Astrocyte of the cerebellum (primary cell): ENCODE measurements at regions not wholly inside any gene's neighbourhood (a gene's known extent, or its start where the extent isn't known, plus 50 kb on each side); places are given as distances from the start of the nearest gene placed in this dataset.

Experiments used
- DNase-seq: peaks from one replicate; pipeline ENCODE4 v3.0.0-alpha.2; 2011; ENCODE audit warnings: low read depth
- H3K4me3 ChIP-seq: 2 replicates; pipeline ENCODE4 v1.5.1; 2011; ENCODE audit warnings: mild to moderate bottlenecking, low read depth, low read length, moderate library complexity
- in situ Hi-C: cut with HindIII; loops from 2 replicates; pipeline ENCODE4 v1.10.0; 2017; ENCODE audit warnings: low sequenced_read_pairs
- TF ChIP-seq, protein P1 (sequence below): IDR thresholded peaks from 2 replicates; pipeline ENCODE4 v1.5.1; 2012; ENCODE audit warnings: low read length, low read depth, moderate library complexity, mild to moderate bottlenecking; ENCODE audit errors: missing control alignments

DNA sequence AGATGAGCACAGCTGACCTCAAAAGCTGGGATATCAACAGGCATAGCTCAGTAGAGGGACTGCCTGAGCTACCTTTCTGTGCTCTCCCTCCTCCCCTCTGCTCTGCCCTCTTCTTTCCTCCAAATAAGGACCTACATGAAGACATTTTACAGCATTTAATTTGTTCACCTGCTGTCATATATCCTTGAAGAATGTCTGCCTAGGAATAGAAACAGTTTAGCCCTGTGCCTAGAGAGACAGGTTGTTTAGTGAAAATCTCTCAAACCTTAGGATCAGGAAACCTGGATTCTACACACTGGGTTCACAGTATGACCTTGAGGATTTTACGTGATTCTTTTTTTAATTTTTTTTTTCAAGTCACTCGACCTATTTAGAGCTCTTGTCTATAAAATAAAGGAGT, 213.0 kb upstream of the SETBP1 start:
- H3K4me3 ChIP-seq: no peak overlapping the region
- in situ Hi-C loops: no loop called here
- DNase-seq: no peak
- TF ChIP-seq, protein P1, sequence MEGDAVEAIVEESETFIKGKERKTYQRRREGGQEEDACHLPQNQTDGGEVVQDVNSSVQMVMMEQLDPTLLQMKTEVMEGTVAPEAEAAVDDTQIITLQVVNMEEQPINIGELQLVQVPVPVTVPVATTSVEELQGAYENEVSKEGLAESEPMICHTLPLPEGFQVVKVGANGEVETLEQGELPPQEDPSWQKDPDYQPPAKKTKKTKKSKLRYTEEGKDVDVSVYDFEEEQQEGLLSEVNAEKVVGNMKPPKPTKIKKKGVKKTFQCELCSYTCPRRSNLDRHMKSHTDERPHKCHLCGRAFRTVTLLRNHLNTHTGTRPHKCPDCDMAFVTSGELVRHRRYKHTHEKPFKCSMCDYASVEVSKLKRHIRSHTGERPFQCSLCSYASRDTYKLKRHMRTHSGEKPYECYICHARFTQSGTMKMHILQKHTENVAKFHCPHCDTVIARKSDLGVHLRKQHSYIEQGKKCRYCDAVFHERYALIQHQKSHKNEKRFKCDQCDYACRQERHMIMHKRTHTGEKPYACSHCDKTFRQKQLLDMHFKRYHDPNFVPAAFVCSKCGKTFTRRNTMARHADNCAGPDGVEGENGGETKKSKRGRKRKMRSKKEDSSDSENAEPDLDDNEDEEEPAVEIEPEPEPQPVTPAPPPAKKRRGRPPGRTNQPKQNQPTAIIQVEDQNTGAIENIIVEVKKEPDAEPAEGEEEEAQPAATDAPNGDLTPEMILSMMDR: no peak

DNA sequence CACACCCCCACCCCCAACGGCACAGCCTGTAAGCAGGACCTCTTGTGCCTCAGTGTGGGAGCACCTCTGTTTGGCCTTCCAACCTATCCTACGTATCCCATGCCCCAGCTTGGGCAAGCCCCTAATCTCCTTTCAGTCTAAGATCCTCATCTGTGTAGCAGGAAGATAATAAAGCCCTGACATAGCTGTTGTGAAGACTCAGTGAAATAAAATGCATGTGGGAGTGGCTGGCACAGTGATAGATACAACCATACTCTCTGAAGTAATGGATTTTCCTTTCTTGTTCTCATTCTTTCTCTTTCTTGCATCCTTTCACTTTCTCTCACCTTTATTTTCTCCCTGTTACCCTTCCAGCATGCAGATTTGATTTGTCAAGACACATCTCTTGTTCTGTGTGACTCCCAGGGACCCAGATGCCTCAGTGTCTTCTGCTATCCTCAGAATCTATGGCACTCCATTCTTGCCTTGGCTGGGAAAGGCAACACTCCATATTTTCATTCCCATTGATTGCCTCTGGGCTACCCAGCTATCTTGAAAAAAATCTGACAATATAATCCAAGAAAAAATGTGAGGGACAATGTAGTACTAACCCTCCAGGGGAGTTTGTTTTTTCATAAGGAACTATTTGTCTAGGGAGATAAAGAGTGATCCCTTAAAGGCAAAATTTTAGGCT, 207.2 kb upstream of the SETBP1 start:
- TF ChIP-seq, protein P1: no peak
- in situ Hi-C loops: no loop called here
- no peak for DNase-seq
- H3K4me3 ChIP-seq: no peak overlapping the region

DNA sequence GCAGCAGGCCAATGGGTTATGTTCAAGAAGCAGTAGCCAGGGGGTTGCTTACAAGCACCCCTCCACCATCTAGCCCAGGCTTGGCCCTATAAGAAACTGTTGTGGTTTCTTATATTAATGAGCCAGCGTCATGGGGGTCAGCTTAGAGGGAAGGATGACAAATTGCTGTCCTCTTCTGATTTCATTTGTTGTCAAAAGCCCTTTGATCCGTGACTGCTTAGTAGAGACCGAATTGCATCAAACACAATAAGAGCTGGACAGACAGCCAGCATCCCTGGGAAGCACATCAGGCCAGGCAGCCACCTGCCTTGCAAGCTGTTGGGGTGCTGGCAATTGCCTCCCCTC, 206.6 kb upstream of the SETBP1 start:
- in situ Hi-C loops: no loop called here
- DNase-seq: no peak
- H3K4me3 ChIP-seq: no peak overlapping the region
- TF ChIP-seq, protein P1: no peak

DNA sequence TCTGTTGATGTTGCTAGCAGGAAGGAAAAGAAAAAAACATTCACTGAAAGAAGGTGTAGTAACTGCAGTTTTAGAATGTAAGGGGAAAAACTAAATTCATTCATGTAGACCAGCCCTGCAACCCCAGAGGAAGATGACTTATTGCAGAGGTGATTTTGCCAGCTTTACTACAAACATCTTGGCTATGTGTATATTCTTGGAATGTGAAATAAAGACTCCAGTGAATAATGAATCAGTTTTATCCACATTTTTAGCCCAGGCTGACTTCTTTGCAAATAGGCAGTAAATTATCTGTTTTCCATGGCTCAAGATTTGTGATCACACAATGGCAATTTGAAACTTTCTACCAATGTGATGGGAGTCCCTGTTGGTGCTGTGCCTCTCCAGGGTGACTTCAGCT, 206.1 kb upstream of the SETBP1 start:
- TF ChIP-seq, protein P1: no peak
- no peak overlapping the region for H3K4me3 ChIP-seq
- no peak for DNase-seq
- in situ Hi-C loops: no loop called here

DNA sequence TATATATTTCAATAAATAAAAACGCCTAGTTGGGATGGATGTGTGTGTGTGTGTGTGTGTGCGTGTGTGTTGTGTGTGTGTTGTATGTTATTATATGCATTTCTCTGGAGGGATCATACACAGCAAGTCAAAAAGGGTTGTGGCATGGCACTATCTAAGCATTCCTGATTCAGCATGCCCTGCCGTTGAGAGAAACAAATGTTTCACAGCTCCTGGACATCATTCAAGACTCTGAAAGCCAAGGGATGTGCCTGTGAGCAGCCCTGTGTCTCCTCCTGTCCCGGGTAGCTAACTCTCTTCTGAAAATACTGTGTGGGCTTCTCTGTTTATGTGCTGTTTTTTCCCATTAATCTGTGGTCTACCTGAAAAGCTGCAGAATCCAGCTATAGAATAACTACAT, 197.9 kb upstream of the SETBP1 start:
- in situ Hi-C loops: no loop called here
- no peak overlapping the region for H3K4me3 ChIP-seq
- DNase-seq: no peak
- TF ChIP-seq, protein P1: no peak

DNA sequence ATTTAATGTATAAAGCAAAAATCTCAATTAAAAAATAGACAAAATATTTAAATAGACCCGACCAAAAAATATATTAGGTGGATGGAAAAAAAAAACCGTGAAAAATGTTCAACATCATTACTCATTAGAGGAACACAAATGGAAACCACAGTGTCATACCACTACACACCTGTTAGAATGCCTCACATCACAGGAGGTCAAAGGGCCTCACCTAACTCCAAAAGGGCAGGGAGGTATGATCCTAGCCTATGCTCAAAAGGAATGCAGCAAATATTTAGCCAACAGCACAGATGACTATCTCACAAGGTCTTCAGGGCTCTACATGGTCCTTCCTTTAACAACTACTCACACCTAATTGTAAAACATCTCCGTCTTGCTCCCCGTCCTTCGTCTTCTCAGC, 185.5 kb upstream of the SETBP1 start:
- in situ Hi-C loops: no loop called here

More for the DNA sequence above, 185.5 kb upstream of the SETBP1 start:
- DNase-seq: no peak
- TF ChIP-seq, protein P1: no peak
- H3K4me3 ChIP-seq: no peak overlapping the region
